Vagina (tissue), 2 donors: ENCODE measurements at regions not wholly inside any gene's neighbourhood (a gene's known extent, or its start where the extent isn't known, plus 50 kb on each side); places are given as distances from the start of the nearest gene placed in this dataset.

Experiments
- POLR2A ChIP-seq, 2 donors: fragments of 450-650 bp; IDR thresholded peaks; one replicate each; pipeline ENCODE4 v1.6.1; 2017; ENCODE audit warnings: antibody characterized with exemption in 2 of 2, mild to moderate bottlenecking in 2 of 2, moderate library complexity in 2 of 2
- TF ChIP-seq, protein P1 (sequence below), 3 experiments: fragments of 450-650 bp in 2 of 3; fragments of 200-600 bp in 1 of 3; sonication (generic) in 1 of 3; IDR thresholded peaks; one replicate each; pipeline ENCODE4 v1.5.1; 2017 to 2019; ENCODE audit warnings: antibody characterized with exemption in 3 of 3, mild to moderate bottlenecking in 2 of 3, moderate library complexity in 2 of 3

DNA sequence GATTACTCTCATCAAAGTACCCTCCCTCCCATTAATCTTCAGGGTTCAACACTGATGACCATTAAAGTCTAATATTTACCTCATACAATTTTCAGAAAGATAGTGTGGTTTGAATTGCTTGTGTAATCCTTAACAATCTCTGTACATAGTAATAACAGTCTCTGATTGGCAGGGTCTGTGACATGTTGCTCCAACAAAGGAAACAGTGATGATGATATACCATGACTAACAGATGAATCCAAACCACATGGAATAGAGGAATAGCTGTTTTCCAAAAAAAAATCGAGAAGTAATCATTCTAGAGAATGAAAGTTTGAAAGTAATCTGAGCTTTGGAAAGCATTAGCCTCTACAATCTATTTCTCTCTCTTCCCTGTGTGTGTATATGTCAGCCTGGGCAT lies 610.1 kb upstream of the NEGR1 start:
- TF ChIP-seq POLR2A (IDR thresholded peaks at IDR 0.05) = no peak
- TF ChIP-seq, protein P1, sequence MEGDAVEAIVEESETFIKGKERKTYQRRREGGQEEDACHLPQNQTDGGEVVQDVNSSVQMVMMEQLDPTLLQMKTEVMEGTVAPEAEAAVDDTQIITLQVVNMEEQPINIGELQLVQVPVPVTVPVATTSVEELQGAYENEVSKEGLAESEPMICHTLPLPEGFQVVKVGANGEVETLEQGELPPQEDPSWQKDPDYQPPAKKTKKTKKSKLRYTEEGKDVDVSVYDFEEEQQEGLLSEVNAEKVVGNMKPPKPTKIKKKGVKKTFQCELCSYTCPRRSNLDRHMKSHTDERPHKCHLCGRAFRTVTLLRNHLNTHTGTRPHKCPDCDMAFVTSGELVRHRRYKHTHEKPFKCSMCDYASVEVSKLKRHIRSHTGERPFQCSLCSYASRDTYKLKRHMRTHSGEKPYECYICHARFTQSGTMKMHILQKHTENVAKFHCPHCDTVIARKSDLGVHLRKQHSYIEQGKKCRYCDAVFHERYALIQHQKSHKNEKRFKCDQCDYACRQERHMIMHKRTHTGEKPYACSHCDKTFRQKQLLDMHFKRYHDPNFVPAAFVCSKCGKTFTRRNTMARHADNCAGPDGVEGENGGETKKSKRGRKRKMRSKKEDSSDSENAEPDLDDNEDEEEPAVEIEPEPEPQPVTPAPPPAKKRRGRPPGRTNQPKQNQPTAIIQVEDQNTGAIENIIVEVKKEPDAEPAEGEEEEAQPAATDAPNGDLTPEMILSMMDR (IDR thresholded peaks at IDR 0.05) = no peak
